GM20000 (cell line): ENCODE measurements at regions not wholly inside any gene's neighbourhood (a gene's known extent, or its start where the extent isn't known, plus 50 kb on each side); places are given as distances from the start of the nearest gene placed in this dataset.

Source experiments
- DNase-seq: peaks from one replicate; pipeline ENCODE4 v3.0.0; 2012; ENCODE audit warnings: low spot score
- TF ChIP-seq, protein P1 (sequence below): IDR thresholded peaks from 2 replicates; pipeline ENCODE4 v1.5.1; 2012; ENCODE audit warnings: mild to moderate bottlenecking, control low read depth; ENCODE audit errors: extremely low read depth, missing control alignments

GRCh38 chr14:82776958-82777357, 1243.3 kb upstream of the SEL1L start:
- TF ChIP-seq, protein P1, sequence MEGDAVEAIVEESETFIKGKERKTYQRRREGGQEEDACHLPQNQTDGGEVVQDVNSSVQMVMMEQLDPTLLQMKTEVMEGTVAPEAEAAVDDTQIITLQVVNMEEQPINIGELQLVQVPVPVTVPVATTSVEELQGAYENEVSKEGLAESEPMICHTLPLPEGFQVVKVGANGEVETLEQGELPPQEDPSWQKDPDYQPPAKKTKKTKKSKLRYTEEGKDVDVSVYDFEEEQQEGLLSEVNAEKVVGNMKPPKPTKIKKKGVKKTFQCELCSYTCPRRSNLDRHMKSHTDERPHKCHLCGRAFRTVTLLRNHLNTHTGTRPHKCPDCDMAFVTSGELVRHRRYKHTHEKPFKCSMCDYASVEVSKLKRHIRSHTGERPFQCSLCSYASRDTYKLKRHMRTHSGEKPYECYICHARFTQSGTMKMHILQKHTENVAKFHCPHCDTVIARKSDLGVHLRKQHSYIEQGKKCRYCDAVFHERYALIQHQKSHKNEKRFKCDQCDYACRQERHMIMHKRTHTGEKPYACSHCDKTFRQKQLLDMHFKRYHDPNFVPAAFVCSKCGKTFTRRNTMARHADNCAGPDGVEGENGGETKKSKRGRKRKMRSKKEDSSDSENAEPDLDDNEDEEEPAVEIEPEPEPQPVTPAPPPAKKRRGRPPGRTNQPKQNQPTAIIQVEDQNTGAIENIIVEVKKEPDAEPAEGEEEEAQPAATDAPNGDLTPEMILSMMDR: no peak
- DNase-seq: no peak

DNA sequence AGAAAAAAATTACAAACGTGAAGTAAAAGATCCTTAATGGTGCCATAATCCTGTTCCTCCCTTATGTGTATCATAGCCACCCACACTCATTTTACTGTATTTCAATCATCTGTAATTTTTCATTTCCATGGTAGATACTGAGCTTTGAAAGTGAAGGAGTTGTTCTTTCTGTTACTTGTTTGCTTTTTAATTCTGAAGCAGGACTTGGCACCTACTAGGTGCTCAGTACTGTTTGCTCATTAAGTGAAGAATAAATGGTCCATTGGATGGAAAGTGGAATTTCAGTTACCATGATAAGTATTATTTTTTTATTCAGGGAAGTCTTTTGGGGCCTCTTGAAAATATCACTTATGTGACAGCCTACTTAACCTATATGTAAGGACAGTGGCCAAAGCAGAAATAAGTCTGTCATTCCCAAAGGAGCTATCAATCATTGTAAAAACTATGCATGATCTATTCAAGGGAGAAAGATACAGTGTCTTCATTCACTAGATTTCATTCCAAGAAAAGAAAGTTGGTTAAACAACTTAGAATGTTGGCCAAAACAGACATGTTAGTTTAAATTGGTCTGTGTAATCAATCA, 1244.4 kb upstream of the SEL1L start:
- TF ChIP-seq, protein P1: no peak
- DNase-seq: no peak

- TF ChIP-seq, protein P1: no peak
- no peak for DNase-seq
Observed at GRCh38 chr14:82778601-82779000, 1244.9 kb upstream of the SEL1L start.

- DNase-seq: no peak
- TF ChIP-seq, protein P1: no peak
Observed at GRCh38 chr14:82779301-82779700, 1245.6 kb upstream of the SEL1L start.

DNA sequence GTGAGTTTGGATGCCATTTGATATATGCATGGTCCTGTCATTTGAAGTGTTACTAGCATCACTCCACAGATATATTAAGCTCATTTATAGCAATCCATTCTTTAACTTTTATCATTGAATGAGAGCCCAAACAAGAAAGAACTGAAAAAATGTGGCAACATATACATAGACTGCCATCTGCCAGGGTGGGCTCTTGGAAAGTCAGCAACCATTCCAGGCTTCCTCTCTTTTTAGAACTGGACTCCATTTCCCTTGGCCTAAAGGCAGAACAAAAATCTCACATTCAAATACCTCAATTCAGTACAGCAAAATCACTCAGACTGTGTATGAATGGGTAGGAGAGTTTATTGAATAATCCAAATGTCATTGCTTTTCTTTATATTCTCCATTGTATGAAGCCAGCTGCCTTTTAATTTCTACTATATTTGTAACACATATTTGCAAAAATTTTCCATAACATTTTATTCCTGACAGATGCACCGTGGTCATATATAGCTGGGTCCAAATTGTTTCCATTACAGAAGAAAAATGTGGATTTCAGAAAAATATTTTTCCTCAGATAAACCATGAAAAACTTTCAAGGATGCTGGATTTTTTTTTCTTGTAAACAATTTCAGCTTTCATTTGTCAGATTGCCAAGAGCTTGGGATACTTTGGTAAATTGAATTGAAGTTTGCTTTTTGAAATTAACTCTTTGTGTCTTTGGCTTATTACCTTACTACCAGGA, 1252.3 kb upstream of the SEL1L start:
- TF ChIP-seq, protein P1: no peak
- no peak for DNase-seq

DNA sequence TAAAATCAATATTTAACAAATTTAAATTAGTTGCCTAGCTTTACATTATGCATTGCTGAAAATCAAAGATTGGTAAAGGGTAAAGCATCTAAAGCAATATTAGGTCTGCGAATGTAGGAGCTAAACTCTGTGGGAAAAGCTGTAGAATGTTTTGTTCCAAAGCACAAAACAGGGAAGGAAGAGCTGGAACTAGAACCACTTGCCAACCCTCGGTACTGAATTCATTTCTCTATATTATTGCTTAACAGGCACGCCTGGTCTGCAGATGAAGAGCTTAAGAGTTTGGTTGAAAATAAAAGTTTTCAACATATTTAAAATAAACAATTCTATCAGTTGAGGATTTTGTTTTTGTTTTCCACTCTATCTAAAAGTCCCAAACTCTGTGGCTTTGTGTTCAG, 1252.8 kb upstream of the SEL1L start:
- DNase-seq: no peak
- TF ChIP-seq, protein P1: no peak

DNA sequence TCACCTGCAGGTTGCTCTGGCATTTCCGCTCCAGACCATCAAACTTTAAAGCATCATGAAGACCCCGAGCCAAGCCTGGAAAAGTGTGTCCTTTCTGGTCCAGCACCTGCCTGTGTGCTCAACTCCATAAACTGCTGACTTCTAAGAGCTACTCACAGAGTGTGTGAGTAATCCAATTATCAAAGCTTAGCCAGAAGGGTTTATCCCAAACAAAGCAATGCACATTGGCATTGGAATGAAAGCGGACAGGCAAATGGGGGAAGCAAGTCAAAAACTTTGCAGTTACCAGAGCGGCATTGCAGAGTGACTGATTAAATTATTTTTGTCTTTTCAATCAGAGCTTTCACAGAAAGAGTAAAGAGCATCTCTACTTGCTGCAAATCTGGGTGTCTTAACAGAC, 1262.4 kb upstream of the SEL1L start:
- TF ChIP-seq, protein P1: no peak
- no peak for DNase-seq
